C4-2B (cell line): ENCODE measurements at regions not wholly inside any gene's neighbourhood (a gene's known extent, or its start where the extent isn't known, plus 50 kb on each side); places are given as distances from the start of the nearest gene placed in this dataset.

Experiments used
- H3K27ac ChIP-seq: fragments of 450-650 bp; 2 replicates; pipeline ENCODE4 v1.5.1; 2017
- CTCF ChIP-seq: fragments of 450-650 bp; conservative IDR thresholded peaks from 2 replicates; pipeline ENCODE4 v1.5.1; 2017; ENCODE audit warnings: mild to moderate bottlenecking
- ZFX ChIP-seq: fragments of 450-650 bp; IDR thresholded peaks from 2 replicates; pipeline ENCODE4 v1.6.1; 2017

DNA sequence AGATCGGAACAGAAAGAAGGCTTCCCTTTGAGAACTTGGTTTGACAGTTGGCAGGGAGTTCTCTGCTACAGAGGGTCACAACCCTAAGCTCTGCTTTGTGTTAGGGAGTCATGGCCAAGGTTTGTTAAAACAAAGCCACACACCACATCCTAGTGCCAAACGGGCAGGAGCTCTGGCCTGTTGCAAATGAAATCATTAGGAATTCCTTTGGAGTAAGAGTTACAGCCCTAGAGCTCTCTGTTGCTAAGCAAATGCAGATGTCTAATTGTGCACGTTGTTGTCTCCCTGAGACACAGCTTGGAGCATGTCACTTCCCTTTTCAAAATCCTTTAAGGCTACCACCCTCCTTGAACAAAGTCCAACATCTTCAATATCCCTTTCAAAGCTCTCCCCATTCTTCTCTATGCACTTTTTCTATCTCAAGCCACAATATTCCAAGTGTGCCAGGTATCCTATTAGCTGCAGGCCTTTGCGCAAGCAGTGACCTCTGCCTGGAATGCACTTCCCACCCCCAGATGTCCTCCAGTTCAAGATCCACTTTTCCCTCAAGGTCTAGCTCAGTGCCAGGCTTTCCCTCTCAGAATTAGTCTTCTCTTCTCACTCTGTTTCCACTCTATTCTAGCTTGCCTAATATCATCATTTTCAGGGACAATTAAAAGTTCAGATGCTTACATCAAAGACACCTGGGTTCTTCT lies 253.7 kb upstream of the POU2AF2 start:
- no peak overlapping the region for H3K27ac ChIP-seq
- TF ChIP-seq ZFX (no peak), CTCF (no peak)

DNA sequence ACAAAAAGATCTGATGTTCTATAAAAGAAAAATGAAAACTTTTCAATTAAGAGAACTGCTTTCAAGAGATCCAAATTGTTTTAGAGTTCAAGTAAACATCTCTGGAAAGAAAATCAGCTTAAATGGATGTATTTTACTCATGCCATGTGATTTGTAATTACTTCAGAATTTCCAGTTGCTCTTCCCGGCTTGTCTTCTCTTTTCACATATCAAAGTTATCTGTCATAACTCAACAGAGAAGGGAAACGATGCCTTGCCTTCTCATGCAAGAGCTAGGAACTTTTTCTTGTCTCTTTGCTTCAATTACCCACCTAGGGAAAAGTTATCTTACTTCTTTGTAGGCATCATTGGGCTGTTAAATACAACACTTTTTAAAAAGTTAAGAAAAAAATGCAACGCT lies 255.2 kb upstream of the POU2AF2 start:
- TF ChIP-seq ZFX: no peak
- TF ChIP-seq CTCF: no peak

GRCh38 chr11:110989428-110990133 lies 255.9 kb upstream of the POU2AF2 start:
- TF ChIP-seq ZFX (no peak), CTCF (no peak)
- no peak overlapping the region for H3K27ac ChIP-seq

More for the DNA sequence above, 255.2 kb upstream of the POU2AF2 start:
- H3K27ac ChIP-seq: no peak overlapping the region

DNA sequence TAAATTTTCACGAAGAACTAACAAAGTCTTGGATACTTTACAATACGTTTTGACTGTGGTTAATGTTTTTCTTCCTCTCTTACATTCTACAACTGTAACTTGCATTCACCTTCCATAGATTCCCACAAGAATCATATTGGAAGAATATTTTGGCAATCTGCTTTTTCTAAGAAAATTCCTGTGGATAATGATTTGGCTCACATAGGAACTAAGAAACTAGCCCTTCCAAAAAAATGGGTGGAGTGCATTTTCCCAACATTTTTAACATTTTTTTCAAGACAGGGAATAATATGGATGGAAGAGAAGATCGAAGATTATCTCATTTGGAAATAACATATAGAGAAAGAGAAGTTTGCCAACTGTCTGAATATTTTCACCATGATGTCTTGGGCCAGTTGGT lies 256.9 kb upstream of the POU2AF2 start:
- TF ChIP-seq ZFX (no peak), CTCF (no peak)
- no peak overlapping the region for H3K27ac ChIP-seq

DNA sequence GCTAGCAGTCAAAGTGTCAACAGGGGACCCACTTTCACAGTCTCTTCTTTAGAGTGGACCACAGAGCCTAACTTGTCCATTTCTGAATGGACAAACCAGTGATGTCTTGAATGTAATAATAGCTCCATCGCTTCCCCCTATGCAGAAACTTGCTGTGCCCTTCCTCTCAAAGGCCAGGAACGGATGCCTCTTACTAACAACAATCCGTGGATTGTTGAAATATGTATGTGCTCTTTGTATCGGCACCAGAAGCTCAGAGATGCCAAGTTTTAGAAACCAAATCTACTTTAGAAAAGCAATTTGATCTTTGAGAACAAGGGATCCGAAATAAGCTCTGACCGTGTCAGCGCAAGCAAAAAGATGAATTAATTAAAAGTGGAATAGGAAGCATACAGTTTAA lies 259.5 kb upstream of the POU2AF2 start:
- no peak overlapping the region for H3K27ac ChIP-seq
- TF ChIP-seq ZFX: no peak
- TF ChIP-seq CTCF: no peak

- no peak overlapping the region for H3K27ac ChIP-seq
Observed at GRCh38 chr11:110985547-110985946, 260.0 kb upstream of the POU2AF2 start.

GRCh38 chr11:110984693-110985092 lies 260.8 kb upstream of the POU2AF2 start:
- no peak overlapping the region for H3K27ac ChIP-seq

More at GRCh38 chr11:110985547-110985946, 260.0 kb upstream of the POU2AF2 start:
- TF ChIP-seq ZFX: no peak

More at GRCh38 chr11:110984693-110985092, 260.8 kb upstream of the POU2AF2 start:
- no peak for TF ChIP-seq ZFX
- TF ChIP-seq CTCF: no peak
